ENCODE measurements at regions not wholly inside any gene's neighbourhood (a gene's known extent, or its start where the extent isn't known, plus 50 kb on each side); places are given as distances from the start of the nearest gene placed in this dataset.

GRCh38 chr5:122565331-122565730 is 209.5 kb upstream of the SNX2 start:
- TF ChIP-seq POLR2A (IDR thresholded peaks at IDR 0.05; ENCODE audit: low read length): no peak
- TF ChIP-seq GATA1 (IDR thresholded peaks at IDR 0.05; ENCODE audit: low read depth, low read length): no peak

Measured in erythroblast (primary cell).